ENCODE measurements at regions not wholly inside any gene's neighbourhood (a gene's known extent, or its start where the extent isn't known, plus 50 kb on each side); places are given as distances from the start of the nearest gene placed in this dataset.

DNA sequence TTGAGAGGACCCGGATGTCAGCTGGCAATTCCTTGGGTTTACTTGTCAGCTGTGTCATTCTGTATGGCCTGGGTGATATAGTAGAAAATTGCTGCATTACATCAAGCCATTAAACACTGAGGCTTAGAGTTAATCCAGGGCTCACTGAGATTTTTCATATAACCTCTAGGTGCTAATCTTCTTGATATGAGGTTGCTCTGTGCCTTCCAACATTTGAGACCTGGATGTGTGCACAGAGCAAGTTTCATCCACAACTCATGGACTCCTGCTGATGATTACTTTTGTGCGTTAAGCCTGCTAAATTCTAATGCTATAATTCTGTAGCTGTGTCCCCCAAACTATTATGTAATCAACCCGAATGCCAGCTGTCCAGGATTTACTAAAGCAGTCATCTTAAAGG, 178.4 kb upstream of the CDH20 start:
- no CpG with 5 or more reads among the region's 3 CpGs for WGBS (ENCODE audit: extremely low coverage, insufficient coverage, insufficient read length)

DNA sequence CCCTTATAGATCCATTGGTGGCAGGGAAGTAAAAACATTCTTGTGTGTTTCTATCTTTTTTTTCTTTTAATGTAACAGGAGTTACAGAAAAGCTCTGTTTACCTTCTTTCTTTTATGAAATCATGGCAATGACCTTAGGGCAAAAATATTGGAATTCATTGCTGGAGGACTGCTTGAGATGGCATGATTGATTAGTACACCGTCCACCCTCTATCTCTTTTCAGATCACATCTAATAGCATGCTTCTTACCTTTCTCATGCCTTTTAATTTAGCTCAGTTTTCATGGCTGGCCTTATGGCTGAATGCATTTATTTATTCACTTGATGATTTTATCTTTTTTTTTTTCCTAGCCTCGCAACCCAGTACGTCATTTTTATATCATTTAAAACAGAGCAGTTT, 177.6 kb upstream of the CDH20 start:
- WGBS (ENCODE audit: extremely low coverage, insufficient coverage, insufficient read length): no CpG with 5 or more reads among the region's 3 CpGs

More for the DNA sequence above, 178.4 kb upstream of the CDH20 start:
- Histone ChIP-seq H2BK5ac (ENCODE audit: low read depth, low read length, poor library complexity) (peak overlapping the region; percentile 69), H2BK12ac (ENCODE audit: low read length) (no peak overlapping the region), H2BK120ac (ENCODE audit: insufficient read depth, low read length, poor library complexity) (peak overlapping the region; percentile 95), H3K36me3 (ENCODE audit: control insufficient read depth in 1 of 2, insufficient read depth in 2 of 2, low read length in 2 of 2) (no peaks in the 10 kb centered on the region), H3K23ac (ENCODE audit: low read length) (no peak overlapping the region), H3K18ac (ENCODE audit: low read length) (no peak overlapping the region), H3K4me1 (ENCODE audit: control insufficient read depth in 1 of 2, insufficient read depth in 2 of 2, low read length in 2 of 2) (peaks cover 2 to 4% of the 10 kb centered on the region in 2 experiments), H3K14ac (ENCODE audit: low read length) (peak overlapping the region; percentile 55), H4K91ac (ENCODE audit: low read depth, low read length) (peak overlapping the region; percentile 86), H4K8ac (ENCODE audit: low read depth, low read length) (peak overlapping the region; percentile 71), H3K27me3 (ENCODE audit: insufficient read depth, low read length) (no peaks in the 10 kb centered on the region), H2AFZ (ENCODE audit: insufficient read depth, low read length, poor library complexity) (peak overlapping the region; percentile 50), H3K27ac (ENCODE audit: low read depth, low read length) (peak overlapping the region; percentile 83), H3K79me1 (ENCODE audit: low read length) (peaks cover 17% of the 10 kb centered on the region), H3K9ac (ENCODE audit: low read length) (no peak overlapping the region), H3K4ac (ENCODE audit: low read depth, low read length) (no peak overlapping the region), H2AK5ac (ENCODE audit: low read length) (no peak overlapping the region), H3K79me2 (ENCODE audit: control insufficient read depth, insufficient read depth, low read length, poor library complexity) (no peaks in the 10 kb centered on the region), H3K4me3 (ENCODE audit: low read depth, low read length) (no peak overlapping the region), H3K9me3 (ENCODE audit: insufficient read depth, low read depth, low read length) (no peaks in the 10 kb centered on the region), H3K4me2 (ENCODE audit: low read length) (no peak overlapping the region), H4K12ac (ENCODE audit: low read depth, low read length) (no peak overlapping the region)
- no peak for DNase-seq

DNA sequence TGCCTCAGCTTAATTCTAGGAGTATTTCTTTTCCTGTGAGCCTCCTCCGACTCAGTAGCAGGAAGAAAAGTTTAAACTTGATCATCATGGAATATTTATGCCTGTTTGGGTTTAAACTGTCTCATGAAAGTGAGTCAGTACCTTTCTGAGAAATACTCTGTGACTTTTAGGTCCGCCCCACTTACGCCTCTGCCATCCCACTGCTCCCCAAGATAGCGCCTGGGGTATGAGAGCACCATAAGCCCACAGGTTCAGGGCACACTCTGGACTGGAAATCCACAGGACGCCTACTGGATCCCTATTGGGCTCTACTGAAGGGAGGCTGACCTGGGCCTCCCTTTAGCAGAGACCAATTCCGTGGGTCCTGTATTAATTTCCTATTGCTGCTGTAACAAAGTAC, 175.8 kb upstream of the CDH20 start:
- WGBS (ENCODE audit: extremely low coverage, insufficient coverage, insufficient read length): no CpG with 5 or more reads among the region's 6 CpGs
- H3K14ac ChIP-seq (ENCODE audit: low read length): no peak overlapping the region

More for the DNA sequence above, 177.6 kb upstream of the CDH20 start:
- Histone ChIP-seq H3K79me1 (ENCODE audit: low read length) (peaks cover 17% of the 10 kb centered on the region), H3K18ac (ENCODE audit: low read length) (no peak overlapping the region), H3K36me3 (ENCODE audit: control insufficient read depth in 1 of 2, insufficient read depth in 2 of 2, low read length in 2 of 2) (no peaks in the 10 kb centered on the region), H2BK120ac (ENCODE audit: insufficient read depth, low read length, poor library complexity) (no peak overlapping the region), H3K27ac (ENCODE audit: low read depth, low read length) (no peak overlapping the region), H2AK5ac (ENCODE audit: low read length) (no peak overlapping the region), H3K14ac (ENCODE audit: low read length) (no peak overlapping the region), H4K12ac (ENCODE audit: low read depth, low read length) (no peak overlapping the region), H3K79me2 (ENCODE audit: control insufficient read depth, insufficient read depth, low read length, poor library complexity) (no peaks in the 10 kb centered on the region), H3K23ac (ENCODE audit: low read length) (no peak overlapping the region), H4K91ac (ENCODE audit: low read depth, low read length) (no peak overlapping the region), H2AFZ (ENCODE audit: insufficient read depth, low read length, poor library complexity) (no peak overlapping the region), H4K8ac (ENCODE audit: low read depth, low read length) (no peak overlapping the region), H3K4me2 (ENCODE audit: low read length) (no peak overlapping the region), H3K4me1 (ENCODE audit: control insufficient read depth in 1 of 2, insufficient read depth in 2 of 2, low read length in 2 of 2) (peaks cover 2 to 4% of the 10 kb centered on the region in 2 experiments), H2BK5ac (ENCODE audit: low read depth, low read length, poor library complexity) (no peak overlapping the region), H3K9ac (ENCODE audit: low read length) (no peak overlapping the region), H3K4ac (ENCODE audit: low read depth, low read length) (no peak overlapping the region), H2BK12ac (ENCODE audit: low read length) (no peak overlapping the region), H3K4me3 (ENCODE audit: low read depth, low read length) (no peak overlapping the region), H3K27me3 (ENCODE audit: insufficient read depth, low read length) (no peaks in the 10 kb centered on the region), H3K9me3 (ENCODE audit: insufficient read depth, low read depth, low read length) (no peaks in the 10 kb centered on the region)
- peak; percentile 6 to 89 for DNase-seq

DNA sequence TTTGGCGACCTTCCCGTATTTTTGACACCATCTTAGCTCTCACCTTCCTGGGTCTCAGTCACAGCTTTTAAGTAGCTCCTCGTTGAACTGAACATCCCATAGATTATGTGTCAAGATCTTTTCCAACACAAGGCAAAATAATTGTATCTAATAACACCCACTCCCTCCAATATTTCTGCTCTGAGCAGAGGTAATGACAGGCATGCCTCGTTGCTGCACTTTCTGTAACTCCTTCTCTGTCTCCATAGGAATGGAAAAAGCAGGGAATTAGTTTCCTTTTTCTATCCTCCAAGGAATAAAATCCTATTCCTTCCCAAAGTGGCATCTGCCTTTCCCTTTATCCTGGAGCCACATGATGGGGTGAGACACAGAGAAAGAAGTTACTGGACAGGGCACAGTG, 174.0 kb upstream of the CDH20 start:
- no peak overlapping the region for H3K4ac ChIP-seq (ENCODE audit: low read depth, low read length)
- no peak overlapping the region for H2BK5ac ChIP-seq (ENCODE audit: low read depth, low read length, poor library complexity)
- no peak overlapping the region for H3K4me2 ChIP-seq (ENCODE audit: low read length)
- H3K27me3 ChIP-seq (ENCODE audit: insufficient read depth, low read length): no peaks in the 10 kb centered on the region
- H4K8ac ChIP-seq (ENCODE audit: low read depth, low read length): no peak overlapping the region
- H3K9me3 ChIP-seq (ENCODE audit: insufficient read depth, low read depth, low read length): no peaks in the 10 kb centered on the region
- no peak overlapping the region for H4K12ac ChIP-seq (ENCODE audit: low read depth, low read length)
- H3K9ac ChIP-seq (ENCODE audit: low read length): no peak overlapping the region
- no peak overlapping the region for H2AK5ac ChIP-seq (ENCODE audit: low read length)
- H4K91ac ChIP-seq (ENCODE audit: low read depth, low read length): no peak overlapping the region
- H3K36me3 ChIP-seq (ENCODE audit: control insufficient read depth in 1 of 2, insufficient read depth in 2 of 2, low read length in 2 of 2): no peaks in the 10 kb centered on the region
- H3K18ac ChIP-seq (ENCODE audit: low read length): no peak overlapping the region
- no peak overlapping the region for H3K14ac ChIP-seq (ENCODE audit: low read length)
- H3K4me1 ChIP-seq (ENCODE audit: control insufficient read depth in 1 of 2, insufficient read depth in 2 of 2, low read length in 2 of 2): peaks cover 2 to 4% of the 10 kb centered on the region in 2 experiments
- no peak for DNase-seq
- no peak overlapping the region for H2BK120ac ChIP-seq (ENCODE audit: insufficient read depth, low read length, poor library complexity)
- peaks cover 11% of the 10 kb centered on the region for H3K79me1 ChIP-seq (ENCODE audit: low read length)
- H3K23ac ChIP-seq (ENCODE audit: low read length): no peak overlapping the region
- H3K79me2 ChIP-seq (ENCODE audit: control insufficient read depth, insufficient read depth, low read length, poor library complexity): no peaks in the 10 kb centered on the region
- WGBS (ENCODE audit: extremely low coverage, insufficient coverage, insufficient read length): no CpG with 5 or more reads among the region's 4 CpGs
- no peak overlapping the region for H3K4me3 ChIP-seq (ENCODE audit: low read depth, low read length)
- H3K27ac ChIP-seq (ENCODE audit: low read depth, low read length): no peak overlapping the region
- H2BK12ac ChIP-seq (ENCODE audit: low read length): no peak overlapping the region
- no peak overlapping the region for H2AFZ ChIP-seq (ENCODE audit: insufficient read depth, low read length, poor library complexity)

More for the DNA sequence above, 175.8 kb upstream of the CDH20 start:
- no peak for DNase-seq
- Histone ChIP-seq H2BK12ac (ENCODE audit: low read length) (peak overlapping the region; percentile 69), H3K9me3 (ENCODE audit: insufficient read depth, low read depth, low read length) (no peaks in the 10 kb centered on the region), H3K36me3 (ENCODE audit: control insufficient read depth in 1 of 2, insufficient read depth in 2 of 2, low read length in 2 of 2) (no peaks in the 10 kb centered on the region), H3K27ac (ENCODE audit: low read depth, low read length) (no peak overlapping the region), H3K27me3 (ENCODE audit: insufficient read depth, low read length) (no peaks in the 10 kb centered on the region), H3K18ac (ENCODE audit: low read length) (no peak overlapping the region), H3K79me2 (ENCODE audit: control insufficient read depth, insufficient read depth, low read length, poor library complexity) (no peaks in the 10 kb centered on the region), H3K4me1 (ENCODE audit: control insufficient read depth in 1 of 2, insufficient read depth in 2 of 2, low read length in 2 of 2) (peaks cover 2 to 4% of the 10 kb centered on the region in 2 experiments), H4K91ac (ENCODE audit: low read depth, low read length) (peak overlapping the region; percentile 45), H3K4me3 (ENCODE audit: low read depth, low read length) (no peak overlapping the region), H2BK120ac (ENCODE audit: insufficient read depth, low read length, poor library complexity) (peak overlapping the region; percentile 64), H3K9ac (ENCODE audit: low read length) (no peak overlapping the region), H4K12ac (ENCODE audit: low read depth, low read length) (no peak overlapping the region), H4K8ac (ENCODE audit: low read depth, low read length) (no peak overlapping the region), H2AFZ (ENCODE audit: insufficient read depth, low read length, poor library complexity) (no peak overlapping the region), H3K23ac (ENCODE audit: low read length) (no peak overlapping the region), H3K4me2 (ENCODE audit: low read length) (no peak overlapping the region), H3K79me1 (ENCODE audit: low read length) (peaks cover 17% of the 10 kb centered on the region), H3K4ac (ENCODE audit: low read depth, low read length) (no peak overlapping the region), H2BK5ac (ENCODE audit: low read depth, low read length, poor library complexity) (peak overlapping the region; percentile 61), H2AK5ac (ENCODE audit: low read length) (peak overlapping the region; percentile 22)
